PC-3 (cell line): ENCODE measurements at regions not wholly inside any gene's neighbourhood (a gene's known extent, or its start where the extent isn't known, plus 50 kb on each side); places are given as distances from the start of the nearest gene placed in this dataset.

Experiments used
- EZH2 ChIP-seq: fragments of 300-600 bp; sonication (generic); IDR thresholded peaks from one replicate; pipeline ENCODE4 v1.6.1; 2017; ENCODE audit warnings: antibody characterized with exemption, mild to moderate bottlenecking, low read length; ENCODE audit not compliant: unreplicated experiment
- EZH2phosphoT487 ChIP-seq: fragments of 300-600 bp; sonication (generic); IDR thresholded peaks from 2 replicates; pipeline ENCODE4 v1.6.1; 2018; ENCODE audit warnings: mild to moderate bottlenecking, antibody characterized with exemption, low read length, borderline replicate concordance
- TF ChIP-seq, protein P1 (sequence below): fragments of 300-600 bp; sonication (generic); conservative IDR thresholded peaks from 2 replicates; pipeline ENCODE4 v1.5.1; 2017; ENCODE audit warnings: antibody characterized with exemption, low read depth, mild to moderate bottlenecking, low read length

DNA sequence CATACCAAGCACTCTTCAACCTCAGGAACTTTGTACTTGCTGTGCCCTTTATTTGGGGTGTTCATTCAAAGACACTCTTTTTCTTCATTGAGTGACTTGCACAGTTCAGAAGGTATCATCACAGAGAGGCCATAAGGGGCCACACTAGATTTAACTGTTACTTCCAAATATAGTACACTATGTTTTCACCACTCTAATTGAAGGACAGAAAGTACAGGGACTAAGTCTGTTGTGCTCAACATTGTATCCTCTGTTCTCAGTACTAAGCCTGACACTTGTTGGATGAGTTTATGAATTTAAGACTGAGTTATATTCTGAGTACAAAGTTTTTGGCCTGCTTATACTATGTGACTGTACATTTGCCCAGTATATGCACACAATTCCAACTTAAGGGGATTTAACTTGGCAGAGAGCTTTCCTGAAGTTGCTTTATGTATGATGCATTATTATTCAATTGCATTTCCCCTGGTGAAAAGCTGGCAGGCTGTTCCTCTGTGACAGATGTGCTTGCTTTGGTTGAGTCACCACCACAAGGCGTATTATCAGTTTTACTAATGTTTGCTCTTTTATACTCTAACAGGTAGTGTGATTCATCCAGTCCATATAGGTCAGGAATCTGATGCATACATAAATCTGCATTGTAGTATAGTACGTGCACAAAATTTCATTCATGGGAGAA is 714.8 kb downstream of the TLR4 start:
- TF ChIP-seq, protein P1, sequence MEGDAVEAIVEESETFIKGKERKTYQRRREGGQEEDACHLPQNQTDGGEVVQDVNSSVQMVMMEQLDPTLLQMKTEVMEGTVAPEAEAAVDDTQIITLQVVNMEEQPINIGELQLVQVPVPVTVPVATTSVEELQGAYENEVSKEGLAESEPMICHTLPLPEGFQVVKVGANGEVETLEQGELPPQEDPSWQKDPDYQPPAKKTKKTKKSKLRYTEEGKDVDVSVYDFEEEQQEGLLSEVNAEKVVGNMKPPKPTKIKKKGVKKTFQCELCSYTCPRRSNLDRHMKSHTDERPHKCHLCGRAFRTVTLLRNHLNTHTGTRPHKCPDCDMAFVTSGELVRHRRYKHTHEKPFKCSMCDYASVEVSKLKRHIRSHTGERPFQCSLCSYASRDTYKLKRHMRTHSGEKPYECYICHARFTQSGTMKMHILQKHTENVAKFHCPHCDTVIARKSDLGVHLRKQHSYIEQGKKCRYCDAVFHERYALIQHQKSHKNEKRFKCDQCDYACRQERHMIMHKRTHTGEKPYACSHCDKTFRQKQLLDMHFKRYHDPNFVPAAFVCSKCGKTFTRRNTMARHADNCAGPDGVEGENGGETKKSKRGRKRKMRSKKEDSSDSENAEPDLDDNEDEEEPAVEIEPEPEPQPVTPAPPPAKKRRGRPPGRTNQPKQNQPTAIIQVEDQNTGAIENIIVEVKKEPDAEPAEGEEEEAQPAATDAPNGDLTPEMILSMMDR: no peak
- TF ChIP-seq EZH2: no peak
- TF ChIP-seq EZH2phosphoT487: no peak
